ENCODE measurements at regions not wholly inside any gene's neighbourhood (a gene's known extent, or its start where the extent isn't known, plus 50 kb on each side); places are given as distances from the start of the nearest gene placed in this dataset.

GRCh38 chr7:105002-105401 lies 87.4 kb upstream of the FAM20C start:
- no peak for TF ChIP-seq CTCF (IDR thresholded peaks at IDR 0.05)
- no peak for TF ChIP-seq POLR2AphosphoS5 (IDR thresholded peaks at IDR 0.05)
- TF ChIP-seq POLR2A (IDR thresholded peaks at IDR 0.05) = no peak
